H1 (cell line): ENCODE measurements at regions not wholly inside any gene's neighbourhood (a gene's known extent, or its start where the extent isn't known, plus 50 kb on each side); places are given as distances from the start of the nearest gene placed in this dataset.

ENCODE experiments used
- BRCA1 ChIP-seq: IDR thresholded peaks from 2 replicates; pipeline ENCODE4 v1.6.1; 2012; ENCODE audit warnings: low read depth, low read length, improper control_type of control experiment
- CHD1 ChIP-seq: IDR thresholded peaks from 2 replicates; pipeline ENCODE4 v1.6.1; 2012; ENCODE audit warnings: low read depth, low read length, improper control_type of control experiment
- CHD7 ChIP-seq: fragments of 300-600 bp; sonication (generic); IDR thresholded peaks from 2 replicates; pipeline ENCODE4 v1.7.1; 2012; ENCODE audit warnings: low read length, moderate library complexity, mild to moderate bottlenecking, inconsistent platforms; ENCODE audit not compliant: insufficient replicate concordance
- EZH2 ChIP-seq: fragments of 200-600 bp; sonication (generic); IDR thresholded peaks from 2 replicates; pipeline ENCODE4 v1.7.1; 2012; ENCODE audit warnings: low read depth, mild to moderate bottlenecking, moderate library complexity, low read length, inconsistent platforms; ENCODE audit not compliant: severe bottlenecking
- FOSL1 ChIP-seq: IDR thresholded peaks from 2 replicates; pipeline ENCODE4 v1.6.1; 2011; ENCODE audit warnings: mild to moderate bottlenecking, low read depth, low read length, moderate library complexity; ENCODE audit not compliant: insufficient read depth
- GABPA ChIP-seq: IDR thresholded peaks from 2 replicates; pipeline ENCODE4 v1.6.1; 2011; ENCODE audit warnings: mild to moderate bottlenecking, low read length, moderate library complexity, borderline replicate concordance; ENCODE audit not compliant: insufficient read depth
- POLR2A ChIP-seq, 2 experiments: IDR thresholded peaks; 1 replicate in 1 of 2; 2 replicates in 1 of 2; pipeline ENCODE4 v1.6.1; 2011; ENCODE audit warnings: low read depth in 2 of 2, low read length in 2 of 2, mild to moderate bottlenecking in 2 of 2; ENCODE audit errors: control extremely low read depth in 1 of 2

- TF ChIP-seq CHD7 (no peak), CHD1 (no peak), GABPA (no peak), BRCA1 (no peak), EZH2 (no peak), POLR2A (IDR thresholded peaks at IDR 0.05; ENCODE audit: control extremely low read depth in 1 of 2, low read depth in 2 of 2, low read length in 2 of 2) (no peak), FOSL1 (no peak)
These were observed 363.4 kb downstream of the NUAK1 start (continued) for GRCh38 chr12:105775343-105775742.
